HG03342 (cell line): ENCODE measurements at regions not wholly inside any gene's neighbourhood (a gene's known extent, or its start where the extent isn't known, plus 50 kb on each side); places are given as distances from the start of the nearest gene placed in this dataset.
"Not testable (repeated sequence)": the region's sequence is repeated elsewhere in the genome, so short reads cannot be mapped to it uniquely, and the experiment has no call there.

Experiments used
- ATAC-seq: cut with Tn5 transposase; IDR thresholded peaks from one replicate; pipeline ENCODE4 v1.9.1; 2021; ENCODE audit warnings: mild to moderate bottlenecking, moderate library complexity; ENCODE audit not compliant: unreplicated experiment

GRCh38 chr2:16066261-16067036 lies 126.1 kb downstream of the MYCN start:
- ATAC-seq = no peak

GRCh38 chr2:16065272-16066069 lies 125.1 kb downstream of the MYCN start:
- not testable (repeated sequence) for ATAC-seq

- ATAC-seq = no peak
Observed at GRCh38 chr2:16064745-16065144, 124.4 kb downstream of the MYCN start.

- no peak for ATAC-seq
Observed at GRCh38 chr2:16063955-16064633, 123.7 kb downstream of the MYCN start.

- ATAC-seq = no peak
Observed at GRCh38 chr2:16063251-16063850, 123.0 kb downstream of the MYCN start.

- ATAC-seq = no peak
Observed at GRCh38 chr2:16062471-16063250, 122.3 kb downstream of the MYCN start.

- no peak for ATAC-seq
Observed at GRCh38 chr2:16061441-16062217, 121.3 kb downstream of the MYCN start.

GRCh38 chr2:16060936-16061338 lies 120.6 kb downstream of the MYCN start:
- ATAC-seq = no peak

GRCh38 chr2:16060125-16060935 lies 120.0 kb downstream of the MYCN start:
- ATAC-seq = no peak

GRCh38 chr2:16059393-16060016 lies 119.2 kb downstream of the MYCN start:
- no peak for ATAC-seq

GRCh38 chr2:16058747-16059358 lies 118.5 kb downstream of the MYCN start:
- no peak for ATAC-seq

GRCh38 chr2:16058256-16058655 lies 117.9 kb downstream of the MYCN start:
- ATAC-seq = no peak

GRCh38 chr2:16057661-16058060 lies 117.3 kb downstream of the MYCN start:
- no peak for ATAC-seq

GRCh38 chr2:16055848-16056580 lies 115.7 kb downstream of the MYCN start:
- peak; percentile 87 for ATAC-seq

GRCh38 chr2:16053437-16054257 lies 113.3 kb downstream of the MYCN start:
- no peak for ATAC-seq

- ATAC-seq = not testable (repeated sequence)
Observed at GRCh38 chr2:16052571-16053052, 112.3 kb downstream of the MYCN start.
